Trophoblast cell (in vitro differentiated cells and primary cell): ENCODE measurements at regions not wholly inside any gene's neighbourhood (a gene's known extent, or its start where the extent isn't known, plus 50 kb on each side); places are given as distances from the start of the nearest gene placed in this dataset.

ENCODE experiments used
- DNase-seq, 2 donors: peaks; one replicate each; pipeline ENCODE4 v3.0.0-alpha.2; 2016
- H2AFZ ChIP-seq: 2 replicates; pipeline ENCODE4 v1.6.1; 2013; ENCODE audit warnings: low read length, moderate library complexity, mild to moderate bottlenecking; ENCODE audit not compliant: insufficient read depth, poor library complexity
- H2AK5ac ChIP-seq: 2 replicates; pipeline ENCODE4 v1.6.1; 2013; ENCODE audit warnings: mild to moderate bottlenecking, low read length
- H2BK120ac ChIP-seq: 2 replicates; pipeline ENCODE4 v1.6.1; 2013; ENCODE audit warnings: low read length, mild to moderate bottlenecking, moderate library complexity; ENCODE audit not compliant: insufficient read depth, poor library complexity
- H2BK12ac ChIP-seq: 2 replicates; pipeline ENCODE4 v1.6.1; 2013; ENCODE audit warnings: mild to moderate bottlenecking, low read length, moderate library complexity
- H2BK5ac ChIP-seq: 2 replicates; pipeline ENCODE4 v1.6.1; 2013; ENCODE audit warnings: low read length, low read depth, moderate library complexity, mild to moderate bottlenecking; ENCODE audit not compliant: poor library complexity
- H3K14ac ChIP-seq: 2 replicates; pipeline ENCODE4 v1.6.1; 2013; ENCODE audit warnings: mild to moderate bottlenecking, low read length
- H3K18ac ChIP-seq: 2 replicates; pipeline ENCODE4 v1.6.1; 2013; ENCODE audit warnings: mild to moderate bottlenecking, low read length
- H3K23ac ChIP-seq: 2 replicates; pipeline ENCODE4 v1.6.1; 2013; ENCODE audit warnings: low read length
- H3K27ac ChIP-seq: 2 replicates; pipeline ENCODE4 v1.5.1; 2013; ENCODE audit warnings: low read depth, mild to moderate bottlenecking, inconsistent platforms, low read length, moderate library complexity
- H3K27me3 ChIP-seq: 2 replicates; pipeline ENCODE4 v1.6.1; 2013; ENCODE audit warnings: inconsistent platforms, mild to moderate bottlenecking, low read length, moderate library complexity; ENCODE audit not compliant: insufficient read depth
- H3K36me3 ChIP-seq, 2 experiments: 1 replicate in 1 of 2; 2 replicates in 1 of 2; pipeline ENCODE4 v1.6.1; 2013; ENCODE audit warnings: low read length in 2 of 2, mild to moderate bottlenecking in 2 of 2, moderate library complexity in 1 of 2; ENCODE audit not compliant: insufficient read depth in 2 of 2, control insufficient read depth in 1 of 2
- H3K4ac ChIP-seq: 2 replicates; pipeline ENCODE4 v1.6.1; 2013; ENCODE audit warnings: low read depth, mild to moderate bottlenecking, low read length, moderate library complexity
- H3K4me1 ChIP-seq, 2 experiments: 1 replicate in 1 of 2; 2 replicates in 1 of 2; pipeline ENCODE4 v1.6.1; 2013; ENCODE audit warnings: low read length in 2 of 2, mild to moderate bottlenecking in 2 of 2, moderate library complexity in 1 of 2; ENCODE audit not compliant: insufficient read depth in 2 of 2, control insufficient read depth in 1 of 2
- H3K4me2 ChIP-seq: 2 replicates; pipeline ENCODE4 v1.6.1; 2013; ENCODE audit warnings: inconsistent platforms, mild to moderate bottlenecking, low read length, moderate library complexity
- H3K4me3 ChIP-seq: 2 replicates; pipeline ENCODE4 v1.5.1; 2013; ENCODE audit warnings: mild to moderate bottlenecking, low read depth, low read length, inconsistent platforms
- H3K79me1 ChIP-seq: one replicate; pipeline ENCODE4 v1.6.1; 2013; ENCODE audit warnings: low read length
- H3K79me2 ChIP-seq: 2 replicates; pipeline ENCODE4 v1.6.1; 2013; ENCODE audit warnings: low read length, mild to moderate bottlenecking; ENCODE audit not compliant: control insufficient read depth, insufficient read depth, poor library complexity
- H3K9ac ChIP-seq: 2 replicates; pipeline ENCODE4 v1.6.1; 2013; ENCODE audit warnings: mild to moderate bottlenecking, low read length
- H3K9me3 ChIP-seq: 2 replicates; pipeline ENCODE4 v1.6.1; 2013; ENCODE audit warnings: low read depth, mild to moderate bottlenecking, control low read depth, inconsistent platforms, low read length; ENCODE audit not compliant: insufficient read depth
- H4K12ac ChIP-seq: 2 replicates; pipeline ENCODE4 v1.6.1; 2013; ENCODE audit warnings: low read depth, mild to moderate bottlenecking, low read length, moderate library complexity
- H4K8ac ChIP-seq: 2 replicates; pipeline ENCODE4 v1.6.1; 2013; ENCODE audit warnings: low read depth, mild to moderate bottlenecking, low read length, moderate library complexity
- H4K91ac ChIP-seq: one replicate; pipeline ENCODE4 v1.6.1; 2013; ENCODE audit warnings: low read depth, mild to moderate bottlenecking, low read length, moderate library complexity
- WGBS: extraction: QIAGEN DNeasy Blood & Tissue Kit; methylation state at CpG from one replicate; pipeline ENCODE4 v1.1.7; 2013; ENCODE audit warnings: missing lambda C conversion rate; ENCODE audit not compliant: insufficient read length, insufficient coverage; ENCODE audit errors: extremely low coverage; 5-methylcytosine and 5-hydroxymethylcytosine counted together

DNA sequence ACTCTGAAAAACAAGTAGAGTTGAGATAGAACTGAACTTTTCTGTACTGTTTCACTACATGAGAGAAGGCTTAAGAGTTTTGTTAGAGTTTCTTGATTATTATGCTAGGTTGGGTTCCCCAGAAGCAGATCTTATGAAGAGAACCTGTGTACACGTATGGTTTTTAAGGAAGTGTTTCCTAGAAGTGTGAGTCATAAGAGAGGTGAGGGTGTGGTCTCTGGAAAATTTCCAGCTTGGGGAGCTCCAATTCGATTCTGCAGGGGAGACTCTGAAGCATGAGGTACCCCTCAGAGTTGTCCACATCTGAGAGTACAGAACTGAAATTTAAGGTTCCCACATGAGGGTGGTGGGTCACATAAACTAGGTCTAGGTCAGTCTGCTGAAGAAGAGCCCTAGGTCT lies 83.3 kb upstream of the MAP2 start:
- no peak for DNase-seq
- H3K79me1 ChIP-seq = no peaks in the 10 kb centered on the region
- H3K14ac ChIP-seq = no peak overlapping the region
- no peaks in the 10 kb centered on the region for H3K9me3 ChIP-seq
- no peaks in the 10 kb centered on the region for H3K79me2 ChIP-seq
- no peak overlapping the region for H2AFZ ChIP-seq
- H3K36me3 ChIP-seq = no peaks in the 10 kb centered on the region
- no peaks in the 10 kb centered on the region for H3K4me1 ChIP-seq
- no peak overlapping the region for H4K12ac ChIP-seq
- H2AK5ac ChIP-seq = no peak overlapping the region
- H3K27ac ChIP-seq = no peak overlapping the region
- no peak overlapping the region for H3K4me3 ChIP-seq
- H2BK5ac ChIP-seq = no peak overlapping the region
- H4K91ac ChIP-seq = no peak overlapping the region
- H2BK12ac ChIP-seq = no peak overlapping the region
- WGBS = no CpG with 5 or more reads among the region's 2 CpGs
- H3K4ac ChIP-seq = no peak overlapping the region
- no peak overlapping the region for H3K18ac ChIP-seq
- no peak overlapping the region for H3K4me2 ChIP-seq
- H3K27me3 ChIP-seq = no peaks in the 10 kb centered on the region
- H3K9ac ChIP-seq = no peak overlapping the region
- no peak overlapping the region for H4K8ac ChIP-seq
- H2BK120ac ChIP-seq = no peak overlapping the region
- H3K23ac ChIP-seq = no peak overlapping the region

DNA sequence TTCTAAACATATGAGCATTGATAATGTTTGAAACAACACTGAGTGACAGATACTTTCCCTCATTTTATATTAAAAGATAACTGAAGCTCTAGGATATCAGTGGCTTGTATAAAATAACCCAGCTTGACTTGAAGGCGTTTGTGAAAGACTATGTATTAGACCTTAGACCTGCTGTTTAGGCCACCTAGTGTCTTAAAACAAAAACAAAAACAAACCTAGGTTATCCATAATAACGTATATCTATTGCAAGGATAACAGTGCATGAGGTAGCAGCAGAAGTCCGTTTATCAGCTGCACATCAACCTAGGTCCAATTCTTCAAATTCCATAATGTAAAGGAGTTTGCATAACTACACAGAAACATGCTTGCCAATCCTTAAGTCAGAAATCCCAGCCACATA lies 79.5 kb upstream of the MAP2 start:
- Histone ChIP-seq H3K14ac (no peak overlapping the region), H4K91ac (no peak overlapping the region), H3K4ac (no peak overlapping the region), H3K9me3 (no peaks in the 10 kb centered on the region), H2BK12ac (no peak overlapping the region), H3K27me3 (no peaks in the 10 kb centered on the region), H2AFZ (no peak overlapping the region), H2BK5ac (no peak overlapping the region), H2AK5ac (no peak overlapping the region), H4K8ac (no peak overlapping the region), H3K9ac (no peak overlapping the region), H3K27ac (no peak overlapping the region), H3K79me2 (no peaks in the 10 kb centered on the region), H3K18ac (no peak overlapping the region), H3K4me3 (no peak overlapping the region), H3K23ac (no peak overlapping the region), H3K4me2 (no peak overlapping the region), H2BK120ac (no peak overlapping the region), H3K36me3 (no peaks in the 10 kb centered on the region), H3K79me1 (no peaks in the 10 kb centered on the region), H3K4me1 (no peaks in the 10 kb centered on the region), H4K12ac (no peak overlapping the region)
- DNase-seq = peak in 1 of 2 donors; percentile 18
- WGBS = no CpG with 5 or more reads among the region's 3 CpGs

GRCh38 chr2:209348433-209348832 lies 75.4 kb upstream of the MAP2 start:
- H2BK5ac ChIP-seq = no peak overlapping the region
- H2BK120ac ChIP-seq = no peak overlapping the region
- H3K27me3 ChIP-seq = no peaks in the 10 kb centered on the region
- no peak overlapping the region for H2AFZ ChIP-seq
- H3K4me2 ChIP-seq = no peak overlapping the region
- H3K79me2 ChIP-seq = no peaks in the 10 kb centered on the region
- no peak overlapping the region for H4K8ac ChIP-seq
- H3K4ac ChIP-seq = no peak overlapping the region
- no peaks in the 10 kb centered on the region for H3K4me1 ChIP-seq
- no peak for DNase-seq
- H3K27ac ChIP-seq = no peak overlapping the region
- no peak overlapping the region for H3K9ac ChIP-seq
- no peak overlapping the region for H3K18ac ChIP-seq
- no peak overlapping the region for H3K14ac ChIP-seq
- H3K23ac ChIP-seq = no peak overlapping the region
- H4K91ac ChIP-seq = no peak overlapping the region
- H2BK12ac ChIP-seq = no peak overlapping the region
- H3K36me3 ChIP-seq = no peaks in the 10 kb centered on the region
- no peak overlapping the region for H3K4me3 ChIP-seq
- no peak overlapping the region for H4K12ac ChIP-seq
- no peaks in the 10 kb centered on the region for H3K79me1 ChIP-seq
- H2AK5ac ChIP-seq = no peak overlapping the region
- no CpG with 5 or more reads among the region's 6 CpGs for WGBS
- H3K9me3 ChIP-seq = no peaks in the 10 kb centered on the region

DNA sequence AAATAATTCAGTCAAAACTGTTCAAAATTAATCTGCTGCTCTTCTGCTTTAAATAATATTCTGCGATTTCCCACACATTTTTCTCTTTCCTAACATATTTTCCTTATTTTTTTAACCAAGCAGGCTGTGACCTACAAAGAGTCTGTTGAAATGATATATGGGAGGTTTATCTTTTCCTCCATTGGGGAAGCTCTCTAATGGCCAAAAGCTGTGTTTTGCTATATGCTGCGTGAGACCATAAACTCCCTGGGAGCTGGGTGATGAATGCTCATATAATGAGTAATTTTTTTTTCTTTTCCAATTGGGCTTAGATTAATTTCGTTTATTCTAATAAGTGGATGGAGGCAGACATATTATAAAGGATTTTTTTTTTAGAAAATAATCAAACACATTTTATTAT lies 72.2 kb upstream of the MAP2 start:
- Histone ChIP-seq H3K9me3 (no peaks in the 10 kb centered on the region), H3K23ac (no peak overlapping the region), H3K4ac (no peak overlapping the region), H3K18ac (no peak overlapping the region), H3K27me3 (no peaks in the 10 kb centered on the region), H3K4me2 (no peak overlapping the region), H3K4me3 (no peak overlapping the region), H4K8ac (no peak overlapping the region), H3K4me1 (no peaks in the 10 kb centered on the region), H3K79me2 (no peaks in the 10 kb centered on the region), H2BK120ac (no peak overlapping the region), H2AFZ (no peak overlapping the region), H4K12ac (no peak overlapping the region), H3K36me3 (no peaks in the 10 kb centered on the region), H2BK12ac (no peak overlapping the region), H2BK5ac (no peak overlapping the region), H2AK5ac (no peak overlapping the region), H3K9ac (no peak overlapping the region), H3K27ac (no peak overlapping the region), H3K14ac (no peak overlapping the region), H3K79me1 (no peaks in the 10 kb centered on the region), H4K91ac (no peak overlapping the region)
- WGBS = 100% methylated on average over 1 of the region's 3 CpGs
- DNase-seq = no peak
